PC-3 (cell line): ENCODE measurements at regions not wholly inside any gene's neighbourhood (a gene's known extent, or its start where the extent isn't known, plus 50 kb on each side); places are given as distances from the start of the nearest gene placed in this dataset.

ENCODE experiments used
- CTCF ChIP-seq: fragments of 300-600 bp; sonication (generic); conservative IDR thresholded peaks from 2 replicates; pipeline ENCODE4 v1.5.1; 2017; ENCODE audit warnings: antibody characterized with exemption, low read depth, mild to moderate bottlenecking, low read length
- EZH2 ChIP-seq: fragments of 300-600 bp; sonication (generic); IDR thresholded peaks from one replicate; pipeline ENCODE4 v1.6.1; 2017; ENCODE audit warnings: antibody characterized with exemption, mild to moderate bottlenecking, low read length; ENCODE audit not compliant: unreplicated experiment
- EZH2phosphoT487 ChIP-seq: fragments of 300-600 bp; sonication (generic); IDR thresholded peaks from 2 replicates; pipeline ENCODE4 v1.6.1; 2018; ENCODE audit warnings: mild to moderate bottlenecking, antibody characterized with exemption, low read length, borderline replicate concordance

- TF ChIP-seq CTCF (no peak), EZH2phosphoT487 (no peak), EZH2 (no peak)
Observed at GRCh38 chr6:81570681-81571080, 181.8 kb downstream of the TENT5A start.
